ENCODE measurements at regions not wholly inside any gene's neighbourhood (a gene's known extent, or its start where the extent isn't known, plus 50 kb on each side); places are given as distances from the start of the nearest gene placed in this dataset.

DNA sequence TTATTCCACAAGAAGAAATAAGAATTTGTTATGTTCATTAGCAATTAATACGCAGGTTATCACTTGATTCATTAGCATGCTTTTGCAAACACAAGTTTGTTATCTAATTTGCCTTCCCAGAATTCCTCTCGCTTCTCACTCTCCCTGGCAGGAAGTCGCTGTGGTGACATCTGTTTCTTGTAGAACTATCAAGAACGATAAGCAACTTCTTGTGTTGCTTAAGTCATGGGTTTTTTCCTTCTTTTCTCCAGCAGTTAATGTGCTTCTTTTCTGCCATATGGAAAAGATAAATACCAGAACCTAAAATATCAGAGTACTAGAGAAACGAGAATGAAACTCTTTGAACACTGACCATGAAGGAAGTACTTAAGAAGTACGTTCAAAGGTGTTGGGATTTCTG, 99.8 kb upstream of the CHMP2B start:
- TF ChIP-seq, protein P1, sequence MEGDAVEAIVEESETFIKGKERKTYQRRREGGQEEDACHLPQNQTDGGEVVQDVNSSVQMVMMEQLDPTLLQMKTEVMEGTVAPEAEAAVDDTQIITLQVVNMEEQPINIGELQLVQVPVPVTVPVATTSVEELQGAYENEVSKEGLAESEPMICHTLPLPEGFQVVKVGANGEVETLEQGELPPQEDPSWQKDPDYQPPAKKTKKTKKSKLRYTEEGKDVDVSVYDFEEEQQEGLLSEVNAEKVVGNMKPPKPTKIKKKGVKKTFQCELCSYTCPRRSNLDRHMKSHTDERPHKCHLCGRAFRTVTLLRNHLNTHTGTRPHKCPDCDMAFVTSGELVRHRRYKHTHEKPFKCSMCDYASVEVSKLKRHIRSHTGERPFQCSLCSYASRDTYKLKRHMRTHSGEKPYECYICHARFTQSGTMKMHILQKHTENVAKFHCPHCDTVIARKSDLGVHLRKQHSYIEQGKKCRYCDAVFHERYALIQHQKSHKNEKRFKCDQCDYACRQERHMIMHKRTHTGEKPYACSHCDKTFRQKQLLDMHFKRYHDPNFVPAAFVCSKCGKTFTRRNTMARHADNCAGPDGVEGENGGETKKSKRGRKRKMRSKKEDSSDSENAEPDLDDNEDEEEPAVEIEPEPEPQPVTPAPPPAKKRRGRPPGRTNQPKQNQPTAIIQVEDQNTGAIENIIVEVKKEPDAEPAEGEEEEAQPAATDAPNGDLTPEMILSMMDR (IDR thresholded peaks at IDR 0.05; ENCODE audit: low read length), result no peak
- no peak for TF ChIP-seq EZH2 (IDR thresholded peaks at IDR 0.05; ENCODE audit: borderline replicate concordance, low read length)
- no peaks in the 10 kb centered on the region for H3F3A ChIP-seq (ENCODE audit: insufficient read depth, low read length)
- H3K9me3 ChIP-seq (ENCODE audit: low read length), result no peaks in the 10 kb centered on the region
- H3K79me2 ChIP-seq (ENCODE audit: insufficient read depth, low read length), result no peaks in the 10 kb centered on the region
- H3K4me2 ChIP-seq (ENCODE audit: low read length), result no peak overlapping the region
- no peaks in the 10 kb centered on the region for H4K20me1 ChIP-seq (ENCODE audit: insufficient read depth, low read length)
- no peak overlapping the region for H3K4me3 ChIP-seq (ENCODE audit: low read depth, low read length, poor library complexity, severe bottlenecking)
- no peaks in the 10 kb centered on the region for H3K9me2 ChIP-seq (ENCODE audit: low read depth, low read length)
- no peak overlapping the region for H3K27ac ChIP-seq (ENCODE audit: low read depth, low read length, poor library complexity, severe bottlenecking)
- no peaks in the 10 kb centered on the region for H3K36me3 ChIP-seq (ENCODE audit: insufficient read depth, low read length)
- H3K4me1 ChIP-seq (ENCODE audit: insufficient read depth, low read length, severe bottlenecking), result no peaks in the 10 kb centered on the region
- no peaks in the 10 kb centered on the region for H3K27me3 ChIP-seq (ENCODE audit: insufficient read depth, low read length)
- H3K9ac ChIP-seq (ENCODE audit: low read length), result no peak overlapping the region
- no peak overlapping the region for H2AFZ ChIP-seq (ENCODE audit: low read length)

DNA sequence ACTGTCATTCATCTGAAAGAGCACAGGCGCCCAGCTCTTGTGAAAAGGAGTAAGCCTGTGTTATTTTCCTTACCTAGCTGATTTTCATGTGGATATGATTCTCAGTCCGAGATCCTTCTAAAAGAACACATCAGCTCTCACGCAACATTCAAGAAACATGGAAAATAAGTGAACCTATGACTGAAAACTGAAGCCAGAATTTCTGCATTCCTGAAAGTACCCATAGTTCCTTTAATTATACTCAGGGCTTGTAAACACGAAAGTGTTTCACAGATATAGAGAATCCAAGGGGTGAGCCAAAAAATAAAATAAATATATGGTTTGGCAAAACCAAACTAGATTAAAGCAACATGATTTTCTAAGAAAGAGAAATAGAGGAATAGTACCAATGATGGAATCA, 100.8 kb upstream of the CHMP2B start:
- no peak overlapping the region for H3K27ac ChIP-seq (ENCODE audit: low read depth, low read length, poor library complexity, severe bottlenecking)
- no peaks in the 10 kb centered on the region for H3K36me3 ChIP-seq (ENCODE audit: insufficient read depth, low read length)
- H3K9ac ChIP-seq (ENCODE audit: low read length), result no peak overlapping the region
- H3F3A ChIP-seq (ENCODE audit: insufficient read depth, low read length), result no peaks in the 10 kb centered on the region
- no peak overlapping the region for H3K4me2 ChIP-seq (ENCODE audit: low read length)
- no peak overlapping the region for H2AFZ ChIP-seq (ENCODE audit: low read length)
- H3K79me2 ChIP-seq (ENCODE audit: insufficient read depth, low read length), result no peaks in the 10 kb centered on the region
- no peak overlapping the region for H3K4me3 ChIP-seq (ENCODE audit: low read depth, low read length, poor library complexity, severe bottlenecking)
- H4K20me1 ChIP-seq (ENCODE audit: insufficient read depth, low read length), result no peaks in the 10 kb centered on the region
- H3K9me3 ChIP-seq (ENCODE audit: low read length), result no peaks in the 10 kb centered on the region
- H3K27me3 ChIP-seq (ENCODE audit: insufficient read depth, low read length), result no peaks in the 10 kb centered on the region
- H3K9me2 ChIP-seq (ENCODE audit: low read depth, low read length), result no peaks in the 10 kb centered on the region
- TF ChIP-seq, protein P1 (IDR thresholded peaks at IDR 0.05; ENCODE audit: low read length), result no peak
- no peak for TF ChIP-seq EZH2 (IDR thresholded peaks at IDR 0.05; ENCODE audit: borderline replicate concordance, low read length)
- H3K4me1 ChIP-seq (ENCODE audit: insufficient read depth, low read length, severe bottlenecking), result no peaks in the 10 kb centered on the region

DNA sequence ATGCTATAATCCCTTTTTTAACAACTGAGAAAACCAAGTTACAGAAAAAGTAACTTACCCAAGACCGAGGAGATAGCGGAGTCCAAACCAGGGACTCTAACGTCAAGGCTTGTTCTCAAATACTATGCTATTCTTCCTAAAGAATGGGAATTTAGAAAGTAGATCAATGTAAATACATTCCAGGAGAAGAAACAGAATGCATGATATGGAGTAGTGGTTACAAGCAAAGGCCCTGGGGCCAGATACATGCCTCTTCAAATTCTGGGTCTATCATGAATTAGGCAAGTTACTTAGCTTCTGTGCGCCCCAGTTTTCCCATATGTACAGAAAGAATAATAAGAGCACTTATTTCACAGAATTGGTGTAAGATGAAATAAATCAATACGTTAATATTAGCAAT, 102.0 kb upstream of the CHMP2B start:
- no peak overlapping the region for H3K27ac ChIP-seq (ENCODE audit: low read depth, low read length, poor library complexity, severe bottlenecking)
- no peaks in the 10 kb centered on the region for H3K27me3 ChIP-seq (ENCODE audit: insufficient read depth, low read length)
- H3K36me3 ChIP-seq (ENCODE audit: insufficient read depth, low read length), result no peaks in the 10 kb centered on the region
- no peaks in the 10 kb centered on the region for H3K4me1 ChIP-seq (ENCODE audit: insufficient read depth, low read length, severe bottlenecking)
- H3K79me2 ChIP-seq (ENCODE audit: insufficient read depth, low read length), result no peaks in the 10 kb centered on the region
- H2AFZ ChIP-seq (ENCODE audit: low read length), result no peak overlapping the region
- H3K4me3 ChIP-seq (ENCODE audit: low read depth, low read length, poor library complexity, severe bottlenecking), result no peak overlapping the region
- H3K9me2 ChIP-seq (ENCODE audit: low read depth, low read length), result no peaks in the 10 kb centered on the region
- no peaks in the 10 kb centered on the region for H3F3A ChIP-seq (ENCODE audit: insufficient read depth, low read length)
- TF ChIP-seq, protein P1 (IDR thresholded peaks at IDR 0.05; ENCODE audit: low read length), result no peak
- no peak for TF ChIP-seq EZH2 (IDR thresholded peaks at IDR 0.05; ENCODE audit: borderline replicate concordance, low read length)
- H3K9me3 ChIP-seq (ENCODE audit: low read length), result no peaks in the 10 kb centered on the region
- no peaks in the 10 kb centered on the region for H4K20me1 ChIP-seq (ENCODE audit: insufficient read depth, low read length)
- H3K4me2 ChIP-seq (ENCODE audit: low read length), result no peak overlapping the region
- H3K9ac ChIP-seq (ENCODE audit: low read length), result no peak overlapping the region
